ENCODE measurements at regions not wholly inside any gene's neighbourhood (a gene's known extent, or its start where the extent isn't known, plus 50 kb on each side); places are given as distances from the start of the nearest gene placed in this dataset.

DNA sequence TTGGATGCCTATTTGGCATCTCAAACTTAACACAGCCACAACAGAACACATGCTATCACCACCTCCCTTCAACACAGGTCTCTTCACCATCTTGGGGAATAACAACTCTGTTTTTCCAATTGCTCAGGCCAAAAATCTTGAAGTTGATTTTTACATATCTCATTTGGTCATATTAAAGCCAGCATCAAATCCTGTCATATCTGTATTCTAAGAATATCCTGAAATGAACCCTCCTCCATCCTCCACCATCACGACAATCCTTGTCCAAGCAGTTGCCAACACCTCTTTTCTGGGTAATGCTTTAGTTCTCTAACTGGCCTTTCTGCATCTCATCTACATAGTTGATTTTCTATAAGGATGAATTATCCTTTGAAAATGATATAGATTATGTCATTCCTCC is 168.7 kb downstream of the GPR37 start:
- TF ChIP-seq POLR2A (IDR thresholded peaks at IDR 0.05) (no peak), EP300 (IDR thresholded peaks at IDR 0.05) (no peak)
- TF ChIP-seq, protein P1, sequence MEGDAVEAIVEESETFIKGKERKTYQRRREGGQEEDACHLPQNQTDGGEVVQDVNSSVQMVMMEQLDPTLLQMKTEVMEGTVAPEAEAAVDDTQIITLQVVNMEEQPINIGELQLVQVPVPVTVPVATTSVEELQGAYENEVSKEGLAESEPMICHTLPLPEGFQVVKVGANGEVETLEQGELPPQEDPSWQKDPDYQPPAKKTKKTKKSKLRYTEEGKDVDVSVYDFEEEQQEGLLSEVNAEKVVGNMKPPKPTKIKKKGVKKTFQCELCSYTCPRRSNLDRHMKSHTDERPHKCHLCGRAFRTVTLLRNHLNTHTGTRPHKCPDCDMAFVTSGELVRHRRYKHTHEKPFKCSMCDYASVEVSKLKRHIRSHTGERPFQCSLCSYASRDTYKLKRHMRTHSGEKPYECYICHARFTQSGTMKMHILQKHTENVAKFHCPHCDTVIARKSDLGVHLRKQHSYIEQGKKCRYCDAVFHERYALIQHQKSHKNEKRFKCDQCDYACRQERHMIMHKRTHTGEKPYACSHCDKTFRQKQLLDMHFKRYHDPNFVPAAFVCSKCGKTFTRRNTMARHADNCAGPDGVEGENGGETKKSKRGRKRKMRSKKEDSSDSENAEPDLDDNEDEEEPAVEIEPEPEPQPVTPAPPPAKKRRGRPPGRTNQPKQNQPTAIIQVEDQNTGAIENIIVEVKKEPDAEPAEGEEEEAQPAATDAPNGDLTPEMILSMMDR (IDR thresholded peaks at IDR 0.05) = no peak

All from ovary (tissue), 3 donors.